HG03565 (cell line): ENCODE measurements at regions not wholly inside any gene's neighbourhood (a gene's known extent, or its start where the extent isn't known, plus 50 kb on each side); places are given as distances from the start of the nearest gene placed in this dataset.

Experiments used
- ATAC-seq: cut with Tn5 transposase; IDR thresholded peaks from one replicate; pipeline ENCODE4 v1.9.1; 2021; ENCODE audit warnings: mild to moderate bottlenecking, moderate library complexity; ENCODE audit not compliant: unreplicated experiment

DNA sequence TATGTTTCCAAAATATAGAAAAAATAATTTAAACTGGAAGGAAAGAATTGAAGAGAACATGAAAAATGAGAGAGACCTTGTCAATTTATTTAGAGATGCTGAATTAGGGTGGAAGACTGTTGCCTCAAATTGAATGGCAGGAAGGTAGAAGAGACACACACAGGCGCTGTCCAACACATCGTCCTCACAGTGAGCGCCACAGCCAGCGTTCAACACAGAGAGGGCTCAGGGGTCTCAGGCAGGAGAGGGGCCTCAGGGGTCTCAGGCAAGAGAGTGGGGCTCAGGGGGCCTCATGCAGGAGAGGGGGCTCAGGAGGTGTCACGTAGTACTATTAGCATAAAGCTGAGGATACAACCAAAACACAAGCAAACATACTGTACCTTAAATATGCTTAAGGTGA, 65.7 kb downstream of the TMEM18 start:
- no peak for ATAC-seq

DNA sequence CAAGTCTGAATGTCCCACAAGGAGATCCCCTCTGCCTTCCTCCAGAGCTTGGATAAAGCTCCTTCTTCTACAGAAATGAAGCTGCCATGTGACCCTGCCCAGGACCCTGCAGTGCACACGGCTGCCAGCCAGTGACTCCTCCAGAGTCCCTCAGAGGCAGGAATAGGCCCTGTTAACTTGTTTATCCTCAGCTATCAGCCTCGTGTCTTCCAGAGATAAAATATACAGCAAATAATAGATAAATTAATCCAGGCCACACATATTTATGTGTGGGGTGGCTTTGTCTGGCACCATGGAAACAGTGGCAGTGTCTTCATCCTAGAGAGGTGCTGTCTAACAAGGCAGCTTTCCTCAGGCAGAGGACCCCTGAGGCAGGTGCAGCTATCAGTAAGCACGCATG, 66.7 kb downstream of the TMEM18 start:
- ATAC-seq, result no peak

DNA sequence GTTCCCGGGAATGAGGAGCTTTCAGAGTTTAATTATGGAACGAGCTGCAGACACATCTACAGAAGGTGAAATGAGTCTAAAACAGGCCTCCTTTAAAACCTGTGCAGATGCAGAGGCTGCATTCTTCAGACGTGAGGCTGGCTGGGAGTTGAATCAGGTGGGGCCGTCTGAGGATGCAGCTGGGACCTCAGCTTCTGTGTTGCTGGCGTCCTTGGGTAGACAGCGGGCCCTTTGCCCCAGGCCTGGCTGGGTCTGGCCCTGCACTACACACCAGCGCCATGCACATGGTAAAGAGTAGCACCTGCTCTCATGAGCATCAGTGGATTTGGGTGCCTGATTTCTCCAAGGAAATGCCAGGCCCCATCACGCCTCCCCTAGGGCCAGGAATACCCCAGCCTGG, 67.3 kb downstream of the TMEM18 start:
- no peak for ATAC-seq

DNA sequence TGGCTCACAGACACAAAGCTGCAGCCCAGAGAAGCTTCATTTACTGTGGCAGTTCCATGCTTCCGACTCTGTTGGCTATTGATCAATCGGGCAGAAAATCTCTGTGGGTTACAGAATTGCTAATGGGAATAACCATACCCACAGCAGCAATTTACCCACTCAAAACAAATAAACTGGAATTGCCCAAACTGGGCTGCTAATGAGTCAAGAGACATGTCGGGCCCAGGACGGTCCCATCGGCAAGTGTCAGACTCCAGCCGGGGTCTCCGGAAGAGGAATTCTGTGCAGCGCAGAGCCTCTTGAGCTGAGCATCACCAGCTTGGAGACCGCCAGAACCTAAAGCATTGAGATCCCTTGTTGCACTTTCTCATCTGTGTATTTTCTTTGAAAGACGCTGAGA, 67.8 kb downstream of the TMEM18 start:
- no peak for ATAC-seq

DNA sequence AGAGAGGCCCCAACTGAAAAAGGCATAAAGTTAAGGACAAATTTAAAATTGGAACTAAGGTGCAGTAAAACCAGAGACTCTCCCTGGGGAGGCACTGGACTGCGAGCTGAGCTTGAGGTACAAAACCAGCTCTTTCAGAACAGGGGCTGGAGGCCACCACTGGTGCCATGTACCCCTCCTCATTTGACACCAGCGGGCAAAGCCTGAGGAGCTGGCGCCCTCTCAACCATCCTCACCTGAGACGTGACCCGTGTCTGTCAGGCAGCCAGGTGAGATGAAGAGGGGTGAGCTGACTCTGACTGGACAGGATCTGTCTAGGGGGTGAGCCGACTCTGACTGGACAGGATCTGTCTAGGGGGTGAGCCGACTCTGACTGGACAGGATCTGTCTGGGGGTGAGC, 68.5 kb downstream of the TMEM18 start:
- no peak for ATAC-seq

DNA sequence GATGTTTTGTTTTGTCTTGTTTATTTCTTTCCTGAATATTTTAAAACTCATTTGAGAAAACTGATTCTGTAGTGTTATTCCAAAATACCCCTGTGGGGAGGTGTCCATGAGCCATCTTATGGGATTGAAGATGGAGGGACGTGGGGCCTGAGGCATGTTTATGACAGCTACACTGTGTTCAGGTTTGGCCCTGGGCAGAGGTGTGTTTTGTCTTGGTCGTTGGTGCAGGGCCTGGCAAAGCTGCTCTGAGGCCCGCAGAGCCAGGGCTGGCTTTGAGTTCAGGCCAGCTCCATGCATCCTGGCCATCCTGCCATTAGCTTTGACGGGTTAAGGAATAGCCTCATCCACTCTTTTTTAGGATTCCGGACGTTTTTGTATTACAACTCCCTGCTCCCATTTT, 68.9 kb downstream of the TMEM18 start:
- ATAC-seq, result no peak

DNA sequence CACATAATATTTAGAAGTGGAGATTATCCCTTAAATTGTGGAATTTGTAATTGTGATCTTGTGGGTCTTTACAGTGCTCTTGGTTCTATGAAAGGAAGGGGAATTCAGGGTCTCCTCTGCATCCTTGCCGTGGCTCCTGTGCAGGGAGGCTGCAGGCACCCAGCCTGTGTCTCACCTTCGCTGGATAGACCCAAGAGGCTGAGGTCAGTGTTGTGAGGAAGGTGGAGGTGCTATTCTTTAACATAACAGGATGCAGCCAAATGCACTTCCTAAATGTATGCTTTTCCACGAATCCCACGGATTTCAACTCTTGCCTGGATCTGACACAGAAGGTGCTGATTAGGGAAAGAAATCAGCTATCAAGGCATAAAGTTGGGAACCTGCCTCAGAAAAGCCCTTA, 69.5 kb downstream of the TMEM18 start:
- no peak for ATAC-seq

DNA sequence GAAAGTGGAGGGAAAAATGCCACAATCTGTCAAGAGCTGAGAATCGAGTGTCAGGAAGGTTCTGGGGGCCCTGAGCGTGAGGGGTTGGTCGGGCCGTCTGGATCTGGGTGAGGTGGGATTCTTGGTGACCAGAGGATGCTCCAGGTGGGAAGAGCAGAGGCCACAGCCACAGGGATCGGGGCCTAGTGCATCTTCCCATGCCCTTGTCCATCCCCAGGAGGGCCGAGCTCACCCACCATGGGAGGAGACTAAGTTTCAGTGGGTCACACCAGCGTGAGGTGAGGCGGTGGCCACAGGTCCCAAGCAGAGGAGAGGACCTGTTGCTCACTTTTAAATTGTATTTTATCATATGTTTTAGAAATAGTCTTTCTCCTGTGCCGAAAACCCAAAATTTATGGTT, 70.0 kb downstream of the TMEM18 start:
- ATAC-seq, result no peak

DNA sequence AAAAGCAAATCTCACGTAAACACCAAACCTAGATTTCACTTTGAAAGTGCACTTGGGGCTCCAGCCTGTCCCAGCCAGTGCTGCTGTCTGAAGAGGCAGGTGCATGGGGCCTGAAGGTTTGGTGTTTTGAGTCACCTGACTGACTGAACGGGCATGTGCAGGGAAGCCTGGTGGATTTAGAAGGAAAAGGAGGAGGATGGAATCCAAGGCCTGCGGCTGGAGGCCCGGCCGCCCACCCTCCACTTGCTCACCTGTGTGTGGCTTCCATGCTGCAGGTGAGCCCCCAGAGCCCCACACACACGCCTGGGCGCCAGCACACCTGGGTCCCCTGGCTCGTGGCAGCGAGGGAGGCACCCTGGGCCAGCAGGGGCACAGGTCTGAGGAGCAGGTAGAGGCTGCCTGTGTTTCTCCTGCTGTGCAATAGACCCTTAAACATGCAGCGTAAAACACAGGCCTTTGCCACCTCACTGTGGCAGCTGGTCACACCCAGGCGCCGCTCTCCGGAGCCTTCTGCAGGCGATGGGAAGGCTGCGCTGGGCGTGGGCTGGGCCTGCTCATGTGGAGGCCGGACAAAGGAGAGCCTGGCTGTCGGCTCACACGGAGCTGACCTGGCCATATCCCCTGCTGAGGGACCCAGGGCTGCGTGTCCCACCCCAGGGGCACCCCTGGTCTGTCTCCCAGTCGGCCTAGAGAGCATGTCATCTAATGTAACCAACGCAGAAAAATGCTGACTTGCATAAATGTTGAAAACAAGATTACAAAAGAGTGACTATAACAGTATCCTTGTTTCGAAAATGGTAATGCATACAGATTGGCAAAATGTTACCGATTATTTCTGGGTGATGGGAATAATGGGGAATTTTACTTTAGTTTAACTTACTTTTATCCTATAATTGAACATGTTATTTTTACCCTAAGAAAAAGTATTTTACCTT, 71.3 kb downstream of the TMEM18 start:
- ATAC-seq, result no peak

DNA sequence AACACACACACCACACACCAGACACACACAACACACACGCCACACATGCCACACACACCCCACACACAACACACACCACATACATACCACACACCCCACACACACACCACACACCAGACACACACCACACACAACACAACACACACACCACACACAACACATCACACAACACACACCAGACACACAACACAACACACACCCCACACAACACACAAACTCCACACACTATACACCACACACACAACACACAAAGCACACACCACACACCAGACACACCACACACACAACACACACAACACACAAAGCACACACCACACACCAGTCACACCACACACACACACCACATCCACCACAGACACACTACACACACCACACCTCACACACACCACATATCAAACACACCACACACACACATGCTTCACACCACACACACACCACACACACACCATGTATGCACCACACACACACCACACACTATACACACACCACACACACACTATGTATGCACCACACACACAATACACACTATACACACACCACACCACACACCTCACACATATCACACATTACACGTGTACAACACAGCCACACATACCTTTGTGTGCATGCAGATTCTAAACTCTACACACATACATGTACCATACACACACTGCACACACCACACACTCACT, 72.2 kb downstream of the TMEM18 start:
- no peak for ATAC-seq

DNA sequence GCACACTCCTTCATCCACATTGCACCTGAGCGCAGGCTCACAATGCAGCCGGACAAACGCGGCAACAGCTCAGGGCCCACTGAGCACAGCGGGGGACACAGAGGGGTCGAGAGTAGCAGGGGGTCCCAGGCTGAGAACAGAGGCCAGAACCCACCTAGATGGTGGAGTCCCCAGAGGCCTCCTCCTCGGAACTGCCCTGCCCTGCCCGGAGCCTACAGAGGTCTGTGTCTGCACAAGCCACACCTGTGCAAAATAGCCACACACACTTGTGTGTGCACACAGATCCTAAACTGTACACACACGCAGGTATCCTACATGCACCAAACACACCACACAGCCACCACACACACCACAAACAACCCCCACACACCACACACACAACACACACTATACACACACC, 72.8 kb downstream of the TMEM18 start:
- no peak for ATAC-seq

DNA sequence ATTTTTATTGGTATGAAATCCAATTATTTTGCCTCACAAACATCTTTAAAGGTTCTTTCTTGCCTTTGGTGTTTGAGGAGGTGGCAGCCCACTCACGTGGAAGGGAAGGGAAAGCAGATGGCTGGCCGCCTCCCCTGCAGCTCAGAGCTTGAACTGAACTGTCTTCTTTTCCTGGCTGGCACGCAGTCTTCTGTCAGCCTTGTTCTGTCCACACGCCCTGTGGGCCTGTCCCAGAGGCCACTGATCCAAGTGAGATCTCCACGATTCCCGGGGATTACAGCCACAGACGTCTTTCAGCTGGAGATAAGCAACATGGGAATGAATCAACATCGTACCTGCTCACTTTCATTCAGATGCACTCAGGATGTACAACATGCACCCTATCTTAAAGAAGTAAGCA, 73.3 kb downstream of the TMEM18 start:
- no peak for ATAC-seq

DNA sequence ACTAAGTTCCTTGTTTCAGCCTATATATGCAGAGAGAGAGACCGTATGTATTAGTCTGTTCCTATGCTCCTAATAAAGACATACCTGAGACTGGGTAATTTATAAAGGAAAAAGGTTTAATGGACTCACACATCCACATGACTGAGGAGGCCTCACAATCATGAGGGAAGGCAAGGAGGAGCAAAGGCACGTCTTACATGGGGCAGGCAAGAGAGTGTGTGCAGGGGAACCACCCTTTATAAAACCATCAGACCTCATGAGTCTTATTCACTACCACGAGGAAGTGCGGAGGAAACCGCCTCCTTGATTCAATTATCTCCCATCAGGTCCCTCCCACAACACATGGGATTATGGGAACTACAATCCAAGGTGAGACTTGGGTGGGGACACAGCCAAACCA, 73.8 kb downstream of the TMEM18 start:
- ATAC-seq, result no peak

DNA sequence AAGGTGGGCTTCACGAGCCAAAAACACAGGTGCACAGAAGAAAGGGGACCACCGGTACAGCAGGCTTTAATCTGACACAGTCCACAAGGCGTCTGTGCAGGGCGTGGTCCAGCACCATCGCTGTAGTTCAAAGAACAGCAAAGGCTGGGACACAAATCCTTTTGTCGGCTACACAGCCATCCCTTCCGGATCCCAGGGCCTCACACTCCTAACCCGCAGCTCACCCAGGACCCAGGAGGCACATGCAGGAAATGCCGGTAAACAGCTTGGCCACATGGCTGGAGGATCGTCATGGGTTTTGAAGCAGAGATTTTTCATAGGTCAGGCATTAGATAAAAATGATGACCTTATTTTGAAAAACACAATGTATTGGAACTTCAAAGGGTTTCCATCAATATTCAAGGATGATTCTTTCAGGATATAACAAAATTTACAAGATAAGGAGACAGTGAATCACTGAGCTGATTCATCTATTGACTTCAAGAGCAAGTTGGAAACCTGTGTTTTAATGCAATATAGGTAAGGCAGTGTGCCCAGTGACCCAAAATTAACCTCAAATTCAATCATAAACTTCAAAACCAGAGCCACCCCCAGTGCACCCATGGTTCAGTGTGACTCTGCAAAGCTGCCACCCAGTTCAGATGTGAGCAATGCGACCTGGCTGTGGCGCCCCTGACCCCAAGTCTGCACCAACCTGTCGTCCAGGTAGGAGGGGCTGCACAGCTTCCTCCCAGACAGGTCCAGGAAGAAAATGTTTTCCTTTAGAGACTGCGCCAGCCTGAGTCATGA, 74.4 kb downstream of the TMEM18 start:
- no peak for ATAC-seq

DNA sequence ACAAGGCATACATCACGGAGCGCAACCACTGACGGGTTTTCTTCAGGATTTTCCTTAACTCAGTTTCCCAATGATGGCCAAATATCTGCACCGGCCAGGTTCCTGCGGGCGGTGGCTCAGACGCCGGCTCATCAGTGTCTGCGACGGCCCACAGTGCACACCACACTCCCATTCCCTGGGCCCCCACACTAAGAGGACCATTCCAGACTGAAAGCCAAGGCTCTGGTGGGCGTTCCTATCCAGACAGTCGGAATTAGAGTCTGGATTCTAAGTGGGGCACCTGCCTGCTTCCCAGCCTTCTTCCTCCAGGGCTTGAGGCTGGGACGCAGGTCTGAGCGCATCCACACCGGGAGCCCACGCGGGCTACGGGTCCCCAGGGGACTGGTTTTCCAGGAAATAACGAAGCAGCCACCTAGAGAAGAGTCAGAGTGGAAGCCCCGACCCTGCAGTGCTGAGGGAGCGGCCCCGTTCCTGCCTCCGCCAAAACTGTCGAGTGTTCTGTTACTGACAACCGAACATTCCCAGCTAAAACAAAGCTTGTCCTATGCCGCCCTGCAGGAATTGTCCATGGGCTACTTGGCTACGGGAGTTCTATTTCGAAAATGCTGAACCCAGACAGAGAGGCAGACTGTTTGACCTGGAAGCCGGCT, 75.3 kb downstream of the TMEM18 start:
- no peak for ATAC-seq

DNA sequence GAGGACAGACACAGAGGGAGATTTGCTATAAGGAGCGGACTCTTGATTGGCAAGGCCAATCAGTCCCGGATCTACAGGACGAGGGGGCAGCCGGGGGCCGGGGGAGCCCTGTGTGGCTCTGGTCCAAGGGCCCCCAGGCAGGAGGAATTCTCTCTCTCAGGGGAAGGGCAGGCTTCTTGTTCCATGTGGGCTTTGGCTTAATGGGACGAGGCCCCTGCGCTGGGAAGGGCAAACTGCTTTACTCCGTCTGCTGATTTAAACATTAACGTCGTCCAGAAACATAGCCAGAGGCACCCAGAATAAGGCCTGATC, 75.9 kb downstream of the TMEM18 start:
- ATAC-seq, result no peak

DNA sequence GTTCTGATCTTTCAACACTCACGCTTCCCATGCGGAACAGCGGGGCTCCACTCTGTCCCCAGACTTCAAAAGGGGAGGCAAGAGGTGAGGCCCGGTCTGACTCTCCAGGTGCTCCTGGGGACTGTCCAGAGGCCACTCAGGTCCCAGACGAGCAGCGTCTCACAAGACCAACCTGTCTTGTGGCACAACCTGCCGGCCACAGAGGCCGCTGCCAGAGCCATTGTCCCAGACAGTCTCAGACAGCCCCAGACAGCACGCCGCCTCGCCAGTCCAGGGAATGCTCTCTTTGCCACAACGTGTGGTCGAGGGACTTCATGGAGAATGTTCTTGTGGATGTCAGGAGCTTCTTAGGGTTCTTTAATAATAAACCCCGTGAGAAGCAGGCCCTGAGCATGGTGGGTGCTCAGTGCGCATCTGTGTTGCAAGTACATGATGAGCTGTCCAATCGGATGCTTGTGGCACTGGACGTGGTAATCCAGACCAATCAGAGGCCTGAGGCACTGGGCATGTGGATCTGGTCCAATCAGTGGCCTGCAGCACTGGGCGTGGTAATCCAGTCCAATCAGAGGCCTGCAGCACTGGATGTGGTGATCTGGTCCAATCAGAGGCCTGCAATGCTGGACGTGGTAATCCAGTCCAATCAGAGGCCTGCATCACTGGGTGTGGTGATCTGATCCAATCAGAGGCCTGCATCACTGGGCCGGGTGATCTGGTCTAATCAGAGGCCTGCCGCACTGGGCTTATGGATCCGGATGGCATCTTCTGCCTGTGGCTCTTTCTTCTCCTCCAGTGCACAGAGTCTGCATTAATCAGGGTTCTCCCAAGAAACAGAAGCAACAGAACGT, 76.4 kb downstream of the TMEM18 start:
- no peak for ATAC-seq

DNA sequence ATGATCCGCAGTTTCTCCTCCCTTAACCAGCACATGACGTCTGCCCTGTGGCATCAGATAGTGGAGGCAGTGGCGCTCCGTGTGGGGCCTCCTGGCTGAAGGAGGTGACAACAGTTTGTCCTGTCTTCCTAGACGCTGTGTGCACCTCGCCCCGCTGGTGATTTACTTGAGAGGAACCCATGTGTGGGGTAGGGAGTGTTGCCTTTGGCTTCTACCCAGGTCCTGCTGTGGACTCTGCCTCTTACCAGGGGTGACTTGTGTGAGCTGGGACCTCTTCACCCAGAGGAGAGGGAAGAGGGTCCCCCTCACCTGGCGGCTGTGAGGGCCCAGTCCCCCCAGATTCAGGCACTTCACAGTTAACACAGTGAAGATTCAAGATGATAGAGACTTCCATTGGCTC, 77.6 kb downstream of the TMEM18 start:
- ATAC-seq, result no peak

DNA sequence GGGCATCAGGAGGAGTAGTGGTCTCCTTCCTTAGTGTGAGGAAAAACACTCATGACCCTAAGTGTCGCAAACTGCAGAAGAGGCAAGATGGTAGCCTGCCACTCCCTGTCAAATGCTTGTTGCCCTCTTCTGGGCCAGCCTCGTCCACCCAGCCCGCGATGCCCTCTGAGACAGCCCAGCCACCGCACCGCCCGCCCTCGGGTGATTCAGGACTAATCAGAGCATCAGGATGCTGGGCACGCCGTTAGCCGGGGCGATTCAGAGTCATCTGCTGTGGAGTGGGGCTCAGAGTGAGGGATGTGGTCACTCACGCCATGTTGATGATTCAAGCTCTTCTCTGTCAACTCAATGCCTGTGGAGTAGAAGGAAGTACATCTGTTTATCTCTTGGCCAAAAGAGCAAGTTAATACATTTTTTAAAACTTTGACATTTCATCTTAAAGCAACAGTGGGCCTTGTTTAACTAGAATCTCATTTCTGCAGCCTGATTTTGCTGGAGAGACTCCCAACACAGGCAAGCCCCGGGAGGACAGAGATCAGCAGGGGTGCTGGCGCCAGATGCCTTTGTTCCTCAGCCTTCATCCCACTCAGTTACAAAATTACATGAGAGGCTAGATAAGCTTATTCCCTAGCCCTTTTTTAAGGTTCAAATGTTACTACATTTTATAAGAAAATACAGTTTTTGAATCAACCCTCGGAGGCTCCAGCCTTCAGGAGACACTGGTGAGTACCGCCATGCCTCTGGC, 79.0 kb downstream of the TMEM18 start:
- no peak for ATAC-seq
